ENCODE measurements at regions not wholly inside any gene's neighbourhood (a gene's known extent, or its start where the extent isn't known, plus 50 kb on each side); places are given as distances from the start of the nearest gene placed in this dataset.
"Not testable (repeated sequence)": the region's sequence is repeated elsewhere in the genome, so short reads cannot be mapped to it uniquely, and the experiment has no call there.

DNA sequence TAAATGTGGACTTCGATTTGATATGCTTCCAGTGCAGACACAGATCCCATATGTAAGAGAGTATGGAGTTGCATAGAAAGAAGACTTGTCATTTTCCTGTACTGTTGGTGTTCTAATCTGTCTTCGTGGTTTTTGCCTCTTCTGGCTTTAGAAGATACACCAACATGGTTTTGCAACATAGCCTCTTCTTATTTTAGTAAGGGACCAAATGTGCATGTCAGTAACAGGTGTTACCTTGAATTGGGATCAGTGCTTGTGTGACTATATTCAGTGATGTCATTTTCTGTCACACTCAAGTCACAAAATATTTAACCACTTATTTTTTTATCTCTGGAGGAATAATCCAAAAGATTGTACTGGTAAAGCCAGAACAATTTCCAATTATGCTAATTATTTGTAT, 140.4 kb downstream of the SNRPN start:
- Histone ChIP-seq H3K4me1 (ENCODE audit: control insufficient read depth in 2 of 2, insufficient read depth in 2 of 2, low read length in 2 of 2) (no peaks in the 10 kb centered on the region), H3K36me3 (ENCODE audit: control insufficient read depth in 2 of 3, insufficient read depth in 3 of 3, low read length in 3 of 3) (peaks cover 13 to 93% (median 34%) of the 10 kb centered on the region in 3 experiments), H3K27me3 (ENCODE audit: control insufficient read depth in 2 of 2, insufficient read depth in 2 of 2, low read length in 2 of 2) (no peaks in the 10 kb centered on the region), H3K27ac (ENCODE audit: low read depth, low read length) (no peak overlapping the region), H3K9me3 (ENCODE audit: control insufficient read depth in 2 of 3, low read length in 3 of 3) (peaks cover 0 to 72% (median 28%) of the 10 kb centered on the region in 3 experiments), H3K4me3 (ENCODE audit: low read length) (no peak overlapping the region)
- ChIA-PET CTCF (no interaction called here), POLR2A (no interaction called here)
- Mint-ChIP-seq H3K4me3 (no peak overlapping the region), H3K4me1 (no peaks in the 10 kb centered on the region), H3K27ac (no peak overlapping the region), H3K36me3 (peaks cover 57 to 94% (median 88%) of the 10 kb centered on the region in 5 donors), H3K27me3 (no peaks in the 10 kb centered on the region), H3K9me3 (peaks cover 13 to 97% (median 67%) of the 10 kb centered on the region in 11 donors)
- DNase-seq (no peak), ATAC-seq (no peak)
- intact Hi-C loops (cut with micrococcal nuclease), result no loop called here

DNA sequence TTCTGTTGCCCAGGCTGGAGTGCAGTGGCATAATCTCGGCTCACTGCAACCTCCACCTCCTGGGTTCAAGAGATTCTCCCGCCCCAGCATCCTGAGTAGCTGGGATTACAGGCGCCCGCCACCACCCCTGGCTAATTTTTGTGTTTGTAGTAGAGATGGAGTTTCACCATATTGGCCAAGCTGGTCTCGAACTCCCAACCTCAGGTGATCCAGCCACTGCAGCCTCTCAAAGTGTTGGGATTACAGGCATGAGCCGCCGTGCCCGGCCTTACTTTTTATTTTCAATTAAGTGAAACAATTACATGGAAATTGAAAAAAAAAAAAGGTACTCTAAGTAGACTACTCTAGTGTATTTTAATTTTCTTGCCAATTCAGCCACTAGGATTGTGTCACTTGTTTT, 145.2 kb downstream of the SNRPN start:
- H3K27me3 Mint-ChIP-seq; H3K27ac ChIP-seq (ENCODE audit: low read depth, low read length); H3K4me3 Mint-ChIP-seq; ATAC-seq; intact Hi-C loops (cut with micrococcal nuclease); H3K4me1 ChIP-seq (ENCODE audit: control insufficient read depth in 2 of 2, insufficient read depth in 2 of 2, low read length in 2 of 2); DNase-seq; H3K27me3 ChIP-seq (ENCODE audit: control insufficient read depth in 2 of 2, insufficient read depth in 2 of 2, low read length in 2 of 2); H3K4me1 Mint-ChIP-seq; POLR2A ChIA-PET; H3K4me3 ChIP-seq (ENCODE audit: low read length); H3K27ac Mint-ChIP-seq: not testable (repeated sequence)
- CTCF ChIA-PET, result interaction anchor here (0.6 kb wide), 1 partner anchor 156 kb away, joined by 7 read pairs; no protein-coding TSS in a partner anchor
- peaks cover 32 to 81% (median 61%) of the 10 kb centered on the region in 5 donors for H3K36me3 Mint-ChIP-seq
- peaks cover 4 to 89% (median 44%) of the 10 kb centered on the region in 11 donors for H3K9me3 Mint-ChIP-seq
- peaks cover 6 to 64% (median 14%) of the 10 kb centered on the region in 3 experiments for H3K36me3 ChIP-seq (ENCODE audit: control insufficient read depth in 2 of 3, insufficient read depth in 3 of 3, low read length in 3 of 3)
- peaks cover 0 to 38% (median 11%) of the 10 kb centered on the region in 3 experiments for H3K9me3 ChIP-seq (ENCODE audit: control insufficient read depth in 2 of 3, low read length in 3 of 3)

DNA sequence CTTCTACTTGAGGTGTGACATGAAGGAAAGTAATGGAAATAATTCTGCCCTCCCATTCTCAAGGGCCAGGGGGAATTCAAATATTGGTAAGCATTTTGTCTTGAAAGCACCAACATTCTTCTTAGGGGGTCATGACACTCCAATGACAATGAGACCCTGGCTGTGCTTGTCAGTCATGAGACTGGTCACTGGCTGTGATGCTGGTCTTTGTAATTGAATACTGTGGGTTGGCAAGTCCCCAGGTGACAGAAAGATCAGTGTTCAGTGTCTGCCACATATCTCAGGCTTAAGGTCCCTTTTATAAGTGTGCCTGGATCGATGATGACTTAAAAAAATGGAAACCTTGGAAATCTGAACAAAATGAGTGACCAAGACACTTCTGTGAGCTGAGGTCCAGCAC, 151.4 kb downstream of the SNRPN start:
- Mint-ChIP-seq H3K4me3 (no peak overlapping the region), H3K27me3 (no peaks in the 10 kb centered on the region), H3K9me3 (peaks cover 3 to 96% (median 58%) of the 10 kb centered on the region in 11 donors), H3K4me1 (no peaks in the 10 kb centered on the region), H3K27ac (no peak overlapping the region), H3K36me3 (peaks cover 11 to 89% (median 77%) of the 10 kb centered on the region in 5 donors)
- intact Hi-C loops (cut with micrococcal nuclease), result no loop called here
- ChIA-PET POLR2A (no interaction called here), CTCF (no interaction called here)
- no peak for DNase-seq
- Histone ChIP-seq H3K4me1 (ENCODE audit: control insufficient read depth in 2 of 2, insufficient read depth in 2 of 2, low read length in 2 of 2) (no peaks in the 10 kb centered on the region), H3K27ac (ENCODE audit: low read depth, low read length) (no peak overlapping the region), H3K9me3 (ENCODE audit: control insufficient read depth in 2 of 3, low read length in 3 of 3) (peaks cover 0 to 51% (median 19%) of the 10 kb centered on the region in 3 experiments), H3K4me3 (ENCODE audit: low read length) (no peak overlapping the region), H3K36me3 (ENCODE audit: control insufficient read depth in 2 of 3, insufficient read depth in 3 of 3, low read length in 3 of 3) (peaks cover 0 to 70% (median 17%) of the 10 kb centered on the region in 3 experiments), H3K27me3 (ENCODE audit: control insufficient read depth in 2 of 2, insufficient read depth in 2 of 2, low read length in 2 of 2) (no peaks in the 10 kb centered on the region)
- no peak for ATAC-seq

DNA sequence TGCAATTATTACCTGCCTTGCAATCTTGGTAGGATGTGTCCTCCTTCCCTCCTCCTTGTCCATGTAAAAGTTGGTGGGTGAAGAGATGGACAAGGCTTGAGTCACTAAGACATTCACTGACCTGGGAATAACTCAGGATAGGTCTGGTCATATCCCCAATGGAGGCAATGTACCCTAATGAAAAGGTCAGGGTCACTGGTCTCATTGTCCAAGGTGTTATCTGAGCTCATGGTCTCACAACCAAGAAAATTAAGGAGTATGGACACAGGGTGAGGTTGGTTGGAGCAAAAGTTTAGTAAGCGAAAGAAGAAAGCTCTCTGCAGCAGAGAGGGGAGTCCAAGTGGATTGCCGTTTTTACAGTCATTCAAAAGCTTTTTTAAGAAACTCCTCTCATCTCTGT, 179.0 kb downstream of the SNRPN start:
- H3K27me3 ChIP-seq (ENCODE audit: control insufficient read depth in 2 of 2, insufficient read depth in 2 of 2, low read length in 2 of 2), result no peaks in the 10 kb centered on the region
- Mint-ChIP-seq H3K27ac (no peak overlapping the region), H3K4me3 (no peak overlapping the region), H3K9me3 (peaks cover 7 to 97% (median 36%) of the 10 kb centered on the region in 11 donors), H3K36me3 (peaks cover 0 to 30% (median 8%) of the 10 kb centered on the region in 5 donors), H3K4me1 (no peaks in the 10 kb centered on the region), H3K27me3 (no peaks in the 10 kb centered on the region)
- POLR2A ChIA-PET, result interaction anchor here (0.6 kb wide), 1 partner anchor 407 kb away, joined by 4 read pairs; no protein-coding TSS in a partner anchor
- H3K36me3 ChIP-seq (ENCODE audit: control insufficient read depth in 2 of 3, insufficient read depth in 3 of 3, low read length in 3 of 3), result no peaks in the 10 kb centered on the region
- DNase-seq (no peak), ATAC-seq (no peak)
- CTCF ChIA-PET, result no interaction called here
- peaks cover 4 to 43% (median 4%) of the 10 kb centered on the region in 3 experiments for H3K9me3 ChIP-seq (ENCODE audit: control insufficient read depth in 2 of 3, low read length in 3 of 3)
- no peak overlapping the region for H3K27ac ChIP-seq (ENCODE audit: low read depth, low read length)
- no peaks in the 10 kb centered on the region for H3K4me1 ChIP-seq (ENCODE audit: control insufficient read depth in 2 of 2, insufficient read depth in 2 of 2, low read length in 2 of 2)
- no peak overlapping the region for H3K4me3 ChIP-seq (ENCODE audit: low read length)
- intact Hi-C loops (cut with micrococcal nuclease), result no loop called here

DNA sequence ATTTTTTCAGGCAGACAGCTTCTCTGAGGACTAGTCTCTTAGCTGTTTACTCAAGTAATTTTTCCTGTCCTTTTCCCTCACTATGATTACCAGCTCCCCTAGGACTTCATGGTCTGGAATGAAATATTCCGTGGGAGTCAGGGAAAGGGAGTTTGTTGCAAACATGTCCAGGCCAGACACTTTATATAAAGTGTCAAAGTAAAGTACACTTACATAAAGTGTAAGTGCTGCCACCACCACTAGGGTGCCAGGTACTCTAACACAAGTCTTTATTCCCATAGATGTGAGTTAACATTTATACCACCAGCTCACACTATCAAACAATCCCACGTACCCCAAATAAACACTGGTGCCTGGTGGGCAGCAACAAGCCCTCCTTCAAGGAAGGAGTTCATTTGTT, 179.8 kb downstream of the SNRPN start:
- intact Hi-C loops (cut with micrococcal nuclease), result no loop called here
- Histone ChIP-seq H3K4me1 (ENCODE audit: control insufficient read depth in 2 of 2, insufficient read depth in 2 of 2, low read length in 2 of 2) (no peaks in the 10 kb centered on the region), H3K9me3 (ENCODE audit: control insufficient read depth in 2 of 3, low read length in 3 of 3) (peaks cover 2 to 38% (median 4%) of the 10 kb centered on the region in 3 experiments), H3K4me3 (ENCODE audit: low read length) (no peak overlapping the region), H3K27me3 (ENCODE audit: control insufficient read depth in 2 of 2, insufficient read depth in 2 of 2, low read length in 2 of 2) (no peaks in the 10 kb centered on the region), H3K27ac (ENCODE audit: low read depth, low read length) (no peak overlapping the region), H3K36me3 (ENCODE audit: control insufficient read depth in 2 of 3, insufficient read depth in 3 of 3, low read length in 3 of 3) (no peaks in the 10 kb centered on the region)
- Mint-ChIP-seq H3K4me3 (no peak overlapping the region), H3K36me3 (peaks cover 0 to 24% (median 1%) of the 10 kb centered on the region in 5 donors), H3K4me1 (no peaks in the 10 kb centered on the region), H3K9me3 (peaks cover 7 to 96% (median 34%) of the 10 kb centered on the region in 11 donors), H3K27ac (no peak overlapping the region), H3K27me3 (no peaks in the 10 kb centered on the region)
- ChIA-PET POLR2A (no interaction called here), CTCF (no interaction called here)
- DNase-seq (no peak), ATAC-seq (no peak)

DNA sequence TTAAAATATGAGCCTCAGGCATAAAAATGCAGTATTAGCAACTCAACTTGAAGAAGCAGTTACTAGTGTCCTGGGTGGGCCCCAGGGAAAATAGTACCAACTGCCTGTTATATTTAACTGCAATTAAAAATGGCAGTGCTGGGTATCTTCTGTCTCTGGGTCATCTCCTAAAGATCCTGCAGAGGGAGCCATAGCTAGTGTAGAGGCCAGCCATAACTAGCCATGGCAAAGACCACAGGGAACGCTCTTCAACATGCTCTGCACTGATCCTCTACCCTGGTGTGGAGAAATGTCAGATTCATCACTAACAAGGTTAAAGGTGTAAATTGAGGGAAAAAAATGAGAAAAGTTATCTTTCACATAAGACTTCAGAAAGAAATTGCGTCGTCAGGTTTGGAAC, 181.3 kb downstream of the SNRPN start:
- Histone ChIP-seq H3K27me3 (ENCODE audit: control insufficient read depth in 2 of 2, insufficient read depth in 2 of 2, low read length in 2 of 2) (no peaks in the 10 kb centered on the region), H3K36me3 (ENCODE audit: control insufficient read depth in 2 of 3, insufficient read depth in 3 of 3, low read length in 3 of 3) (no peaks in the 10 kb centered on the region), H3K27ac (ENCODE audit: low read depth, low read length) (no peak overlapping the region), H3K4me3 (ENCODE audit: low read length) (no peak overlapping the region), H3K9me3 (ENCODE audit: control insufficient read depth in 2 of 3, low read length in 3 of 3) (peaks cover 0 to 35% (median 4%) of the 10 kb centered on the region in 3 experiments), H3K4me1 (ENCODE audit: control insufficient read depth in 2 of 2, insufficient read depth in 2 of 2, low read length in 2 of 2) (no peaks in the 10 kb centered on the region)
- Mint-ChIP-seq H3K4me1 (no peaks in the 10 kb centered on the region), H3K27me3 (no peaks in the 10 kb centered on the region), H3K9me3 (peaks cover 13 to 96% (median 44%) of the 10 kb centered on the region in 11 donors), H3K27ac (no peak overlapping the region), H3K36me3 (peaks cover 0 to 16% (median 0%) of the 10 kb centered on the region in 5 donors), H3K4me3 (no peak overlapping the region)
- CTCF ChIA-PET, result no interaction called here
- POLR2A ChIA-PET, result no interaction called here
- intact Hi-C loops (cut with micrococcal nuclease), result no loop called here
- ATAC-seq (no peak), DNase-seq (no peak)

DNA sequence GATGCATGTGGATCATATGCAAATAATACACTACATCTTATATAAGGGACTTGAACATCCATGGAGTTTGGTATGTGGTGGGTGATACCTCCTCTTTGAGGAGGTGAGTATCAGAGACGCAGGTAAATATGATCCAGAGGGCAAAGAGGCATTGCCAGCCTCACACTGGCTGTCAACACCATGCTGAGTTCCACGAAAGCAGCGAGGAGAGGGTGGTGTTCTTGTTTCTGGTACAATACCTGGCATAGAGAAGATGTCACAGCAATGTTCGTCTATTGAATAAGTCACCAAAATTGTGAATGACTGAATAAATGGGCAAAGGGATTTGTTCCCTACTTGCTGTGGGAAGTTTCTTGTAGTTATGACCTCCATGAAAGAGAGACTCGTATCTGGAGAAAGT, 182.2 kb downstream of the SNRPN start:
- H3K36me3 ChIP-seq (ENCODE audit: control insufficient read depth in 2 of 3, insufficient read depth in 3 of 3, low read length in 3 of 3), result no peaks in the 10 kb centered on the region
- no peaks in the 10 kb centered on the region for H3K4me1 ChIP-seq (ENCODE audit: control insufficient read depth in 2 of 2, insufficient read depth in 2 of 2, low read length in 2 of 2)
- no peaks in the 10 kb centered on the region for H3K4me1 Mint-ChIP-seq
- ATAC-seq (no peak), DNase-seq (no peak)
- H3K9me3 ChIP-seq (ENCODE audit: control insufficient read depth in 2 of 3, low read length in 3 of 3), result peaks cover 0 to 39% (median 4%) of the 10 kb centered on the region in 3 experiments
- peaks cover 0 to 11% (median 0%) of the 10 kb centered on the region in 5 donors for H3K36me3 Mint-ChIP-seq
- POLR2A ChIA-PET, result no interaction called here
- intact Hi-C loops (cut with micrococcal nuclease), result no loop called here
- H3K27ac Mint-ChIP-seq, result no peak overlapping the region
- CTCF ChIA-PET, result no interaction called here
- H3K27me3 ChIP-seq (ENCODE audit: control insufficient read depth in 2 of 2, insufficient read depth in 2 of 2, low read length in 2 of 2), result no peaks in the 10 kb centered on the region
- no peak overlapping the region for H3K27ac ChIP-seq (ENCODE audit: low read depth, low read length)
- H3K9me3 Mint-ChIP-seq, result peaks cover 13 to 96% (median 42%) of the 10 kb centered on the region in 11 donors
- H3K27me3 Mint-ChIP-seq, result no peaks in the 10 kb centered on the region
- no peak overlapping the region for H3K4me3 Mint-ChIP-seq
- H3K4me3 ChIP-seq (ENCODE audit: low read length), result no peak overlapping the region

Measured in naive thymus-derived CD4-positive, alpha-beta T cell (primary cell).